ENCODE measurements at regions not wholly inside any gene's neighbourhood (a gene's known extent, or its start where the extent isn't known, plus 50 kb on each side); places are given as distances from the start of the nearest gene placed in this dataset.

DNA sequence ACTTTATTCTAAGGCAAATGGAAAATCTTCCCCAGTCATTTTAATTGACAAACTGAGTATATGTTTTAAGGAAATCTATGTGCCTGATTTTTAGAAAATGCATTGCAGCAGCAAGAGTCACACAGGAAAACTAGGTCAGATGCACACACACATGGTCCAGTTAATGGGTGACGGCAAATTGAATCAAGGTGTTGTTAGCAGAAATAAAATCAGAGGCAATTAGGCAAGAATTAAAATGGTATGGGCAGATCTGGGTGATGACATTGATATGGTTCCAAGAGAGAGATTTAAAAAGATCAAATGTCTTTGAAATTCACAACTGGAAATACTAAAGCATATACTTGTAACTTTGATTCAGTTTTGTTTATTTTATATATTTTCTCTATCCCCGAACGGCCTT, 174.2 kb upstream of the CDH19 start:
- Histone ChIP-seq H3K36me3 (replicated peaks) (no peaks in the 10 kb centered on the region), H3K27ac (no peak overlapping the region), H3K4me3 (ENCODE audit: low read depth, low read length) (no peak overlapping the region), H3K27me3 (replicated peaks) (no peaks in the 10 kb centered on the region)
- DNase-seq: no peak
- in situ Hi-C loops (cut with HindIII; ENCODE audit: low pct_ligation_motif_present, low sequenced_read_pairs): no loop called here
- TF ChIP-seq, protein P1, sequence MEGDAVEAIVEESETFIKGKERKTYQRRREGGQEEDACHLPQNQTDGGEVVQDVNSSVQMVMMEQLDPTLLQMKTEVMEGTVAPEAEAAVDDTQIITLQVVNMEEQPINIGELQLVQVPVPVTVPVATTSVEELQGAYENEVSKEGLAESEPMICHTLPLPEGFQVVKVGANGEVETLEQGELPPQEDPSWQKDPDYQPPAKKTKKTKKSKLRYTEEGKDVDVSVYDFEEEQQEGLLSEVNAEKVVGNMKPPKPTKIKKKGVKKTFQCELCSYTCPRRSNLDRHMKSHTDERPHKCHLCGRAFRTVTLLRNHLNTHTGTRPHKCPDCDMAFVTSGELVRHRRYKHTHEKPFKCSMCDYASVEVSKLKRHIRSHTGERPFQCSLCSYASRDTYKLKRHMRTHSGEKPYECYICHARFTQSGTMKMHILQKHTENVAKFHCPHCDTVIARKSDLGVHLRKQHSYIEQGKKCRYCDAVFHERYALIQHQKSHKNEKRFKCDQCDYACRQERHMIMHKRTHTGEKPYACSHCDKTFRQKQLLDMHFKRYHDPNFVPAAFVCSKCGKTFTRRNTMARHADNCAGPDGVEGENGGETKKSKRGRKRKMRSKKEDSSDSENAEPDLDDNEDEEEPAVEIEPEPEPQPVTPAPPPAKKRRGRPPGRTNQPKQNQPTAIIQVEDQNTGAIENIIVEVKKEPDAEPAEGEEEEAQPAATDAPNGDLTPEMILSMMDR (IDR thresholded peaks at IDR 0.05; ENCODE audit: low read depth, low read length, missing control alignments): no peak

DNA sequence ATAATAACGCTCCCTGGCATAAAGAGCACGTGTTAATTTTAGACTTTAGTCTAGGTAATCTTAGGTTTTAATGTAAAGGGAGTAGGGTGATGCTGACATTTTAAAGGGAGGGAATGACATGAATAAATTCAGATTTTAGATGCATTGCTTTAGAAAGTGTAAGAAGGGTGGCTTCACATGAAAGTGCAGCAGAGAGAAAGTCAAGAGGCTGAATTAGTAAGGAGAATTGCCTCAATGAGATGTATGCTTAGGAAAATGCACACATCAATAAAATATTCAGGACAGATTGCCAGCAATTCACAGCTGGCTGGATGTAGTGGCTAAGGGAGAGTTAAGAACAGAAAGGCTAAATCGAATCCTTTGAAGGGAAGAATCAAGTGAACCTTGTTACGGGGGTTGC, 165.5 kb upstream of the CDH19 start:
- in situ Hi-C loops (cut with HindIII; ENCODE audit: low pct_ligation_motif_present, low sequenced_read_pairs): no loop called here
- H3K4me3 ChIP-seq (ENCODE audit: low read depth, low read length): no peak overlapping the region
- no peak for DNase-seq

DNA sequence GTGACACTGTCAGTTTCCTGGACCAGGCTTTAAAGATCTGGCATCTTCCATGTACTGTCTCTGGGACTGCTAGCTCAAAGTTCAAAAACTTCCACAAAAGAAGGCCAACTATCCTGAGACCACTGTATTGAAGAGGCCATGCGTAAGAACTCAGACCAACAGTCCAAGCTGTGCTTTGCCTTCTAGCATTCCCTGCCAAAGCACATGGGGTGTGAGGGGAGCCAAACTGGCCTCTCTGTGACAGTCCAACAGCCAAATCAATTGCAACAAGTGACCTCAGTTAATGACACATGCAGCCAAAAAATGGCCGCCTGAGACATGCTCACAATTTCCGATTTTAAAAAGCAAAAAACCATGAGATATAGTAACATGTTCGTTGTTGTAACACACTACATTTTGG, 160.3 kb upstream of the CDH19 start:
- in situ Hi-C loops (cut with HindIII; ENCODE audit: low pct_ligation_motif_present, low sequenced_read_pairs): no loop called here
- no peak overlapping the region for H3K4me3 ChIP-seq (ENCODE audit: low read depth, low read length)
- TF ChIP-seq, protein P1 (IDR thresholded peaks at IDR 0.05; ENCODE audit: low read depth, low read length, missing control alignments): no peak

More for the DNA sequence above, 165.5 kb upstream of the CDH19 start:
- TF ChIP-seq, protein P1 (IDR thresholded peaks at IDR 0.05; ENCODE audit: low read depth, low read length, missing control alignments): no peak
- Histone ChIP-seq H3K27ac (no peak overlapping the region), H3K36me3 (replicated peaks) (no peaks in the 10 kb centered on the region), H3K27me3 (replicated peaks) (no peaks in the 10 kb centered on the region)

GRCh38 chr18:66761166-66761565, 157.3 kb upstream of the CDH19 start:
- TF ChIP-seq, protein P1 (IDR thresholded peaks at IDR 0.05; ENCODE audit: low read depth, low read length, missing control alignments): no peak
- Histone ChIP-seq H3K27ac (no peak overlapping the region), H3K27me3 (replicated peaks) (no peaks in the 10 kb centered on the region), H3K36me3 (replicated peaks) (no peaks in the 10 kb centered on the region), H3K4me3 (ENCODE audit: low read depth, low read length) (no peak overlapping the region)
- no peak for DNase-seq
- in situ Hi-C loops (cut with HindIII; ENCODE audit: low pct_ligation_motif_present, low sequenced_read_pairs): no loop called here

More for the DNA sequence above, 160.3 kb upstream of the CDH19 start:
- DNase-seq: no peak
- Histone ChIP-seq H3K36me3 (replicated peaks) (no peaks in the 10 kb centered on the region), H3K27ac (no peak overlapping the region), H3K27me3 (replicated peaks) (no peaks in the 10 kb centered on the region)

DNA sequence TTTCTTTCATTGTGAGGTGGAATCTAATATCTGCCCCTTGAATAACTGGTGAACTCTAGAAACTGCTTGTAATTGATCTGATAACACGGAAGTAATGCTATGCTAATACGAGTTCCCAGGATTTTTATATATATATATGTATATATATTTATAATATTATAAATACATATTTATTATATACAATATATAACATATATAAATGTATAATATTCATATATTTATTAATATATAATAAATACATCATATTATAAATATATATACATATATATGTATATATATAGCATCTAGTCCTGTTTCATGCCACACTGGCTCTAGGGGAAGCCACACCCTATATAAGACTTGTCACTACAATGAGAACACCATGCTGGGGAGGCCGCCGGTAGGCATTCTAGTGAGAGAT, 156.7 kb upstream of the CDH19 start:
- TF ChIP-seq, protein P1 (IDR thresholded peaks at IDR 0.05; ENCODE audit: low read depth, low read length, missing control alignments): no peak
- Histone ChIP-seq H3K27me3 (replicated peaks) (no peaks in the 10 kb centered on the region), H3K4me3 (ENCODE audit: low read depth, low read length) (no peak overlapping the region), H3K36me3 (replicated peaks) (no peaks in the 10 kb centered on the region), H3K27ac (no peak overlapping the region)
- in situ Hi-C loops (cut with HindIII; ENCODE audit: low pct_ligation_motif_present, low sequenced_read_pairs): no loop called here
- no peak for DNase-seq

GRCh38 chr18:66759050-66759828, 155.3 kb upstream of the CDH19 start:
- in situ Hi-C loops (cut with HindIII; ENCODE audit: low pct_ligation_motif_present, low sequenced_read_pairs): no loop called here
- Histone ChIP-seq H3K27ac (no peak overlapping the region), H3K36me3 (replicated peaks) (no peaks in the 10 kb centered on the region), H3K27me3 (replicated peaks) (no peaks in the 10 kb centered on the region), H3K4me3 (ENCODE audit: low read depth, low read length) (no peak overlapping the region)
- TF ChIP-seq, protein P1 (IDR thresholded peaks at IDR 0.05; ENCODE audit: low read depth, low read length, missing control alignments): no peak
- no peak for DNase-seq

All from brain microvascular endothelial cell (primary cell).